H1 (cell line): ENCODE measurements at regions not wholly inside any gene's neighbourhood (a gene's known extent, or its start where the extent isn't known, plus 50 kb on each side); places are given as distances from the start of the nearest gene placed in this dataset.

Source experiments
- TF ChIP-seq, protein P1 (sequence below): fragments of 300-600 bp; sonication (generic); IDR thresholded peaks from 2 replicates; pipeline ENCODE4 v1.7.1; 2012; ENCODE audit warnings: low read length, moderate library complexity, mild to moderate bottlenecking, inconsistent platforms; ENCODE audit not compliant: insufficient replicate concordance

DNA sequence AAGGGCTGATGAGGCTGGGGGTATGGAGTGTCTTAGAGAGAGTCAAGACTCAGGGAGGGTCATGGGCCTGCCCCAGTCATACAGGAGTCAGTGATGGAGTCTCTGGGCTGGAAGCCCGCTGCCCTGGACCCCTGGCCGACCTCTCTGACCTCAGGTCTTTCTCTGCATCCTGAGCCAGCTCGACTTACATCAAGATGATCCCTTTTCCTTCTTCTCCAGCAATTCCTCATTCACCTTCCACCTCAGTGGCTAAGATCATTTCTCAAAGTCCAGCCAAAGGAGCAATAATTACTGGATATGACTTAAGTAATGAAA, 308.6 kb downstream of the MATN1 start (continued):
- TF ChIP-seq, protein P1, sequence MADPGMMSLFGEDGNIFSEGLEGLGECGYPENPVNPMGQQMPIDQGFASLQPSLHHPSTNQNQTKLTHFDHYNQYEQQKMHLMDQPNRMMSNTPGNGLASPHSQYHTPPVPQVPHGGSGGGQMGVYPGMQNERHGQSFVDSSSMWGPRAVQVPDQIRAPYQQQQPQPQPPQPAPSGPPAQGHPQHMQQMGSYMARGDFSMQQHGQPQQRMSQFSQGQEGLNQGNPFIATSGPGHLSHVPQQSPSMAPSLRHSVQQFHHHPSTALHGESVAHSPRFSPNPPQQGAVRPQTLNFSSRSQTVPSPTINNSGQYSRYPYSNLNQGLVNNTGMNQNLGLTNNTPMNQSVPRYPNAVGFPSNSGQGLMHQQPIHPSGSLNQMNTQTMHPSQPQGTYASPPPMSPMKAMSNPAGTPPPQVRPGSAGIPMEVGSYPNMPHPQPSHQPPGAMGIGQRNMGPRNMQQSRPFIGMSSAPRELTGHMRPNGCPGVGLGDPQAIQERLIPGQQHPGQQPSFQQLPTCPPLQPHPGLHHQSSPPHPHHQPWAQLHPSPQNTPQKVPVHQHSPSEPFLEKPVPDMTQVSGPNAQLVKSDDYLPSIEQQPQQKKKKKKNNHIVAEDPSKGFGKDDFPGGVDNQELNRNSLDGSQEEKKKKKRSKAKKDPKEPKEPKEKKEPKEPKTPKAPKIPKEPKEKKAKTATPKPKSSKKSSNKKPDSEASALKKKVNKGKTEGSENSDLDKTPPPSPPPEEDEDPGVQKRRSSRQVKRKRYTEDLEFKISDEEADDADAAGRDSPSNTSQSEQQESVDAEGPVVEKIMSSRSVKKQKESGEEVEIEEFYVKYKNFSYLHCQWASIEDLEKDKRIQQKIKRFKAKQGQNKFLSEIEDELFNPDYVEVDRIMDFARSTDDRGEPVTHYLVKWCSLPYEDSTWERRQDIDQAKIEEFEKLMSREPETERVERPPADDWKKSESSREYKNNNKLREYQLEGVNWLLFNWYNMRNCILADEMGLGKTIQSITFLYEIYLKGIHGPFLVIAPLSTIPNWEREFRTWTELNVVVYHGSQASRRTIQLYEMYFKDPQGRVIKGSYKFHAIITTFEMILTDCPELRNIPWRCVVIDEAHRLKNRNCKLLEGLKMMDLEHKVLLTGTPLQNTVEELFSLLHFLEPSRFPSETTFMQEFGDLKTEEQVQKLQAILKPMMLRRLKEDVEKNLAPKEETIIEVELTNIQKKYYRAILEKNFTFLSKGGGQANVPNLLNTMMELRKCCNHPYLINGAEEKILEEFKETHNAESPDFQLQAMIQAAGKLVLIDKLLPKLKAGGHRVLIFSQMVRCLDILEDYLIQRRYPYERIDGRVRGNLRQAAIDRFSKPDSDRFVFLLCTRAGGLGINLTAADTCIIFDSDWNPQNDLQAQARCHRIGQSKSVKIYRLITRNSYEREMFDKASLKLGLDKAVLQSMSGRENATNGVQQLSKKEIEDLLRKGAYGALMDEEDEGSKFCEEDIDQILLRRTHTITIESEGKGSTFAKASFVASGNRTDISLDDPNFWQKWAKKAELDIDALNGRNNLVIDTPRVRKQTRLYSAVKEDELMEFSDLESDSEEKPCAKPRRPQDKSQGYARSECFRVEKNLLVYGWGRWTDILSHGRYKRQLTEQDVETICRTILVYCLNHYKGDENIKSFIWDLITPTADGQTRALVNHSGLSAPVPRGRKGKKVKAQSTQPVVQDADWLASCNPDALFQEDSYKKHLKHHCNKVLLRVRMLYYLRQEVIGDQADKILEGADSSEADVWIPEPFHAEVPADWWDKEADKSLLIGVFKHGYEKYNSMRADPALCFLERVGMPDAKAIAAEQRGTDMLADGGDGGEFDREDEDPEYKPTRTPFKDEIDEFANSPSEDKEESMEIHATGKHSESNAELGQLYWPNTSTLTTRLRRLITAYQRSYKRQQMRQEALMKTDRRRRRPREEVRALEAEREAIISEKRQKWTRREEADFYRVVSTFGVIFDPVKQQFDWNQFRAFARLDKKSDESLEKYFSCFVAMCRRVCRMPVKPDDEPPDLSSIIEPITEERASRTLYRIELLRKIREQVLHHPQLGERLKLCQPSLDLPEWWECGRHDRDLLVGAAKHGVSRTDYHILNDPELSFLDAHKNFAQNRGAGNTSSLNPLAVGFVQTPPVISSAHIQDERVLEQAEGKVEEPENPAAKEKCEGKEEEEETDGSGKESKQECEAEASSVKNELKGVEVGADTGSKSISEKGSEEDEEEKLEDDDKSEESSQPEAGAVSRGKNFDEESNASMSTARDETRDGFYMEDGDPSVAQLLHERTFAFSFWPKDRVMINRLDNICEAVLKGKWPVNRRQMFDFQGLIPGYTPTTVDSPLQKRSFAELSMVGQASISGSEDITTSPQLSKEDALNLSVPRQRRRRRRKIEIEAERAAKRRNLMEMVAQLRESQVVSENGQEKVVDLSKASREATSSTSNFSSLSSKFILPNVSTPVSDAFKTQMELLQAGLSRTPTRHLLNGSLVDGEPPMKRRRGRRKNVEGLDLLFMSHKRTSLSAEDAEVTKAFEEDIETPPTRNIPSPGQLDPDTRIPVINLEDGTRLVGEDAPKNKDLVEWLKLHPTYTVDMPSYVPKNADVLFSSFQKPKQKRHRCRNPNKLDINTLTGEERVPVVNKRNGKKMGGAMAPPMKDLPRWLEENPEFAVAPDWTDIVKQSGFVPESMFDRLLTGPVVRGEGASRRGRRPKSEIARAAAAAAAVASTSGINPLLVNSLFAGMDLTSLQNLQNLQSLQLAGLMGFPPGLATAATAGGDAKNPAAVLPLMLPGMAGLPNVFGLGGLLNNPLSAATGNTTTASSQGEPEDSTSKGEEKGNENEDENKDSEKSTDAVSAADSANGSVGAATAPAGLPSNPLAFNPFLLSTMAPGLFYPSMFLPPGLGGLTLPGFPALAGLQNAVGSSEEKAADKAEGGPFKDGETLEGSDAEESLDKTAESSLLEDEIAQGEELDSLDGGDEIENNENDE = no peak
